IPS-15b (cell line): ENCODE measurements at regions not wholly inside any gene's neighbourhood (a gene's known extent, or its start where the extent isn't known, plus 50 kb on each side); places are given as distances from the start of the nearest gene placed in this dataset.
"Not testable (repeated sequence)": the region's sequence is repeated elsewhere in the genome, so short reads cannot be mapped to it uniquely, and the experiment has no call there.

Experiments used
- H3K27me3 ChIP-seq: one replicate; pipeline ENCODE4 v1.6.1; 2013; ENCODE audit warnings: low read length; ENCODE audit not compliant: control insufficient read depth, insufficient read depth
- H3K36me3 ChIP-seq: one replicate; pipeline ENCODE4 v1.6.1; 2013; ENCODE audit warnings: low read length; ENCODE audit not compliant: control insufficient read depth, insufficient read depth
- H3K4me1 ChIP-seq: one replicate; pipeline ENCODE4 v1.6.1; 2013; ENCODE audit warnings: mild to moderate bottlenecking, low read length; ENCODE audit not compliant: control insufficient read depth, insufficient read depth
- H3K4me3 ChIP-seq: one replicate; pipeline ENCODE4 v1.5.1; 2013; ENCODE audit warnings: low read depth, low read length
- H3K9ac ChIP-seq: one replicate; pipeline ENCODE4 v1.6.1; 2013; ENCODE audit warnings: low read depth, mild to moderate bottlenecking, low read length
- H3K9me3 ChIP-seq: one replicate; pipeline ENCODE4 v1.6.1; 2013; ENCODE audit warnings: mild to moderate bottlenecking, low read length; ENCODE audit not compliant: control insufficient read depth, insufficient read depth

GRCh38 chr9:82891321-82891720 is 171.6 kb downstream of the RASEF start:
- no peak overlapping the region for H3K9ac ChIP-seq
- H3K4me3 ChIP-seq = no peak overlapping the region
- H3K9me3 ChIP-seq = no peaks in the 10 kb centered on the region
- H3K4me1 ChIP-seq = peaks cover 27% of the 10 kb centered on the region
- H3K27me3 ChIP-seq = no peaks in the 10 kb centered on the region
- no peaks in the 10 kb centered on the region for H3K36me3 ChIP-seq

GRCh38 chr9:82893549-82893948 is 169.4 kb downstream of the RASEF start:
- H3K9me3 ChIP-seq = no peaks in the 10 kb centered on the region
- no peak overlapping the region for H3K4me3 ChIP-seq
- H3K27me3 ChIP-seq = no peaks in the 10 kb centered on the region
- H3K36me3 ChIP-seq = no peaks in the 10 kb centered on the region
- peaks cover 29% of the 10 kb centered on the region for H3K4me1 ChIP-seq
- no peak overlapping the region for H3K9ac ChIP-seq

GRCh38 chr9:82894548-82894947 is 168.4 kb downstream of the RASEF start:
- Histone ChIP-seq H3K4me1 (peaks cover 27% of the 10 kb centered on the region), H3K9me3 (no peaks in the 10 kb centered on the region), H3K36me3 (no peaks in the 10 kb centered on the region), H3K4me3 (no peak overlapping the region), H3K9ac (no peak overlapping the region), H3K27me3 (no peaks in the 10 kb centered on the region)

GRCh38 chr9:82894961-82895821 is 167.8 kb downstream of the RASEF start:
- no peak overlapping the region for H3K4me3 ChIP-seq

GRCh38 chr9:82895822-82896110 is 167.2 kb downstream of the RASEF start:
- no peaks in the 10 kb centered on the region for H3K36me3 ChIP-seq
- H3K4me3 ChIP-seq = no peak overlapping the region
- H3K27me3 ChIP-seq = no peaks in the 10 kb centered on the region

More at GRCh38 chr9:82894961-82895821, 167.8 kb downstream of the RASEF start:
- Histone ChIP-seq H3K9me3 (no peaks in the 10 kb centered on the region), H3K4me1 (peaks cover 22% of the 10 kb centered on the region), H3K9ac (no peak overlapping the region), H3K27me3 (no peaks in the 10 kb centered on the region), H3K36me3 (no peaks in the 10 kb centered on the region)

GRCh38 chr9:82903503-82903902 is 159.4 kb downstream of the RASEF start:
- no peak overlapping the region for H3K4me3 ChIP-seq
- H3K9me3 ChIP-seq = no peaks in the 10 kb centered on the region
- no peaks in the 10 kb centered on the region for H3K27me3 ChIP-seq
- peaks cover 5% of the 10 kb centered on the region for H3K4me1 ChIP-seq
- no peak overlapping the region for H3K9ac ChIP-seq
- no peaks in the 10 kb centered on the region for H3K36me3 ChIP-seq

More at GRCh38 chr9:82895822-82896110, 167.2 kb downstream of the RASEF start:
- Histone ChIP-seq H3K4me1 (peaks cover 20% of the 10 kb centered on the region), H3K9ac (no peak overlapping the region), H3K9me3 (no peaks in the 10 kb centered on the region)

- Histone ChIP-seq H3K4me1 (no peaks in the 10 kb centered on the region), H3K36me3 (no peaks in the 10 kb centered on the region), H3K4me3 (no peak overlapping the region), H3K27me3 (no peaks in the 10 kb centered on the region), H3K9me3 (peaks cover 18% of the 10 kb centered on the region), H3K9ac (no peak overlapping the region)
Observed at GRCh38 chr9:82911996-82912395, 150.9 kb downstream of the RASEF start.

GRCh38 chr9:82912645-82913044 is 150.3 kb downstream of the RASEF start:
- Histone ChIP-seq H3K9ac (no peak overlapping the region), H3K9me3 (peaks cover 18% of the 10 kb centered on the region), H3K27me3 (no peaks in the 10 kb centered on the region), H3K4me1 (no peaks in the 10 kb centered on the region), H3K4me3 (no peak overlapping the region), H3K36me3 (no peaks in the 10 kb centered on the region)

- not testable (repeated sequence) for H3K9ac ChIP-seq, H3K4me3 ChIP-seq, H3K27me3 ChIP-seq, H3K36me3 ChIP-seq, H3K4me1 ChIP-seq
- H3K9me3 ChIP-seq = peaks cover 18% of the 10 kb centered on the region
Observed at GRCh38 chr9:82916238-82916637, 146.7 kb downstream of the RASEF start.

GRCh38 chr9:82920154-82920553 is 142.8 kb downstream of the RASEF start:
- no peaks in the 10 kb centered on the region for H3K36me3 ChIP-seq
- no peaks in the 10 kb centered on the region for H3K27me3 ChIP-seq
- peaks cover 18% of the 10 kb centered on the region for H3K9me3 ChIP-seq
- no peak overlapping the region for H3K9ac ChIP-seq
- no peak overlapping the region for H3K4me3 ChIP-seq
- peaks cover 18% of the 10 kb centered on the region for H3K4me1 ChIP-seq

GRCh38 chr9:82922686-82923085 is 140.3 kb downstream of the RASEF start:
- H3K36me3 ChIP-seq = no peaks in the 10 kb centered on the region

GRCh38 chr9:82923092-82923911 is 139.6 kb downstream of the RASEF start:
- no peak overlapping the region for H3K9ac ChIP-seq
- no peak overlapping the region for H3K4me3 ChIP-seq
- H3K36me3 ChIP-seq = no peaks in the 10 kb centered on the region
- H3K9me3 ChIP-seq = no peaks in the 10 kb centered on the region
- H3K27me3 ChIP-seq = no peaks in the 10 kb centered on the region
- H3K4me1 ChIP-seq = peaks cover 18% of the 10 kb centered on the region

More at GRCh38 chr9:82922686-82923085, 140.3 kb downstream of the RASEF start:
- no peak overlapping the region for H3K4me3 ChIP-seq
- no peak overlapping the region for H3K9ac ChIP-seq
- no peaks in the 10 kb centered on the region for H3K9me3 ChIP-seq
- H3K27me3 ChIP-seq = no peaks in the 10 kb centered on the region
- H3K4me1 ChIP-seq = peaks cover 18% of the 10 kb centered on the region
